SK-N-MC (cell line): ENCODE measurements at regions not wholly inside any gene's neighbourhood (a gene's known extent, or its start where the extent isn't known, plus 50 kb on each side); places are given as distances from the start of the nearest gene placed in this dataset.

Experiments
- EZH2 ChIP-seq: fragments of 200-600 bp; sonication (generic); IDR thresholded peaks from one replicate; pipeline ENCODE4 v1.6.1; 2017; ENCODE audit warnings: antibody characterized with exemption
- FOXP2 ChIP-seq: optimal IDR thresholded peaks from 2 replicates; pipeline ENCODE3; 2011; ENCODE audit warnings: mild to moderate bottlenecking, moderate library complexity; ENCODE audit not compliant: insufficient read depth; ENCODE audit errors: extremely low read length, control extremely low read depth
- POLR2AphosphoS5 ChIP-seq: IDR thresholded peaks from 2 replicates; pipeline ENCODE4 v1.6.1; 2012; ENCODE audit warnings: mild to moderate bottlenecking, low read depth, low read length, borderline replicate concordance

DNA sequence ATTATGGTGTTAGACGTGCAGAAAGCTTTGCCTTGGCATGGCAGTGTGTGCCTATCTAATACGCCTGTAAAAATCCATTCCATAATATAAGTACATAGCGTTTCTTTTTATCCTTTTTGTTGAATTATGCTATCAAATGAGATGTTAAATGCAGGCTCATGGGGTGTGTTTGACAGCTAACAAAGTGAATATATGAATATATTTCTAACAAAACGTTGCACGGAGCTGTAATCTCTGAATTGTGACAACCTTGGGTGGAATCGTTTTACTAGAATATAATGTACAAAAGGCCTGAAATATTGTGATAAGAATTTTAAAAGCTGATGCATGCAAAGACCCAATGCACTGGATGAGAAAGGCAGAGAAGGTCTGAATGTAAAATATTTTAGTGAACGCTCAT lies 763.7 kb upstream of the TMEM132C start:
- no peak for TF ChIP-seq EZH2
- TF ChIP-seq POLR2AphosphoS5, result no peak
- no peak for TF ChIP-seq FOXP2
